Kidney epithelial cell (primary cell): ENCODE measurements at regions not wholly inside any gene's neighbourhood (a gene's known extent, or its start where the extent isn't known, plus 50 kb on each side); places are given as distances from the start of the nearest gene placed in this dataset.
A peak's percentile ranks its signal among the peaks of the same experiment; 100 is the strongest.
"Not testable (repeated sequence)": the region's sequence is repeated elsewhere in the genome, so short reads cannot be mapped to it uniquely, and the experiment has no call there.

Experiments used
- DNase-seq: peaks from one replicate; pipeline ENCODE4 v3.0.0-alpha.2; 2010; ENCODE audit warnings: low read depth
- H3K27me3 ChIP-seq: 2 replicates; pipeline ENCODE4 v1.6.0; 2011; ENCODE audit warnings: low read length; ENCODE audit not compliant: control insufficient read depth, insufficient read depth
- H3K36me3 ChIP-seq: 2 replicates; pipeline ENCODE4 v1.5.1; 2011; ENCODE audit warnings: low read length; ENCODE audit not compliant: control insufficient read depth, insufficient read depth
- H3K4me3 ChIP-seq: 2 replicates; pipeline ENCODE4 v1.5.1; 2011; ENCODE audit warnings: low read depth, mild to moderate bottlenecking, control low read depth, low read length
- TF ChIP-seq, protein P1 (sequence below): IDR thresholded peaks from 2 replicates; pipeline ENCODE4 v1.5.1; 2011; ENCODE audit warnings: mild to moderate bottlenecking, moderate library complexity, low read length, control low read depth, inconsistent platforms; ENCODE audit not compliant: insufficient read depth, poor library complexity, severe bottlenecking

DNA sequence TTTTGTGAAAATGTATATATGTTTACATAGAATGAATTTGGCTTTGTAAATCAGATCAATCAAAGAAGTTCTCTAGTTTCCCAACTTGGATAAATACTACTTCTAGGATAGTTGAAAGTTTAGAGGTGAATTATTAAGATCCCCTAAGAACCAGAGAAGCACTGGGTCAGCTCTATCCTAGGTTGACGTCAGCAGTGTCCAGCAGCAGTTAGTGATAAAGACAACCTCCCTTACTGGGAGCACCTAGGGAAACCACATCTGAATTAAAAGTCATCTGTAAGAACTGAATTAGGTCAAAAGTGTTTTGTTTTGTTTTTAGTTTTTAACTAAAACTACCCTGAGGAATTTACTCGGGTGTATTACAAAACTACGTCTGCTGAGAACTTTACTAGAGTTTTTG, 178.0 kb downstream of the POLR1F start:
- DNase-seq, result no peak
- no peaks in the 10 kb centered on the region for H3K36me3 ChIP-seq
- no peak overlapping the region for H3K4me3 ChIP-seq
- TF ChIP-seq, protein P1, sequence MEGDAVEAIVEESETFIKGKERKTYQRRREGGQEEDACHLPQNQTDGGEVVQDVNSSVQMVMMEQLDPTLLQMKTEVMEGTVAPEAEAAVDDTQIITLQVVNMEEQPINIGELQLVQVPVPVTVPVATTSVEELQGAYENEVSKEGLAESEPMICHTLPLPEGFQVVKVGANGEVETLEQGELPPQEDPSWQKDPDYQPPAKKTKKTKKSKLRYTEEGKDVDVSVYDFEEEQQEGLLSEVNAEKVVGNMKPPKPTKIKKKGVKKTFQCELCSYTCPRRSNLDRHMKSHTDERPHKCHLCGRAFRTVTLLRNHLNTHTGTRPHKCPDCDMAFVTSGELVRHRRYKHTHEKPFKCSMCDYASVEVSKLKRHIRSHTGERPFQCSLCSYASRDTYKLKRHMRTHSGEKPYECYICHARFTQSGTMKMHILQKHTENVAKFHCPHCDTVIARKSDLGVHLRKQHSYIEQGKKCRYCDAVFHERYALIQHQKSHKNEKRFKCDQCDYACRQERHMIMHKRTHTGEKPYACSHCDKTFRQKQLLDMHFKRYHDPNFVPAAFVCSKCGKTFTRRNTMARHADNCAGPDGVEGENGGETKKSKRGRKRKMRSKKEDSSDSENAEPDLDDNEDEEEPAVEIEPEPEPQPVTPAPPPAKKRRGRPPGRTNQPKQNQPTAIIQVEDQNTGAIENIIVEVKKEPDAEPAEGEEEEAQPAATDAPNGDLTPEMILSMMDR, result no peak
- no peaks in the 10 kb centered on the region for H3K27me3 ChIP-seq

GRCh38 chr7:19530261-19530660, 178.6 kb downstream of the POLR1F start:
- DNase-seq, result no peak
- Histone ChIP-seq H3K27me3 (no peaks in the 10 kb centered on the region), H3K36me3 (no peaks in the 10 kb centered on the region), H3K4me3 (no peak overlapping the region)
- TF ChIP-seq, protein P1, result no peak

DNA sequence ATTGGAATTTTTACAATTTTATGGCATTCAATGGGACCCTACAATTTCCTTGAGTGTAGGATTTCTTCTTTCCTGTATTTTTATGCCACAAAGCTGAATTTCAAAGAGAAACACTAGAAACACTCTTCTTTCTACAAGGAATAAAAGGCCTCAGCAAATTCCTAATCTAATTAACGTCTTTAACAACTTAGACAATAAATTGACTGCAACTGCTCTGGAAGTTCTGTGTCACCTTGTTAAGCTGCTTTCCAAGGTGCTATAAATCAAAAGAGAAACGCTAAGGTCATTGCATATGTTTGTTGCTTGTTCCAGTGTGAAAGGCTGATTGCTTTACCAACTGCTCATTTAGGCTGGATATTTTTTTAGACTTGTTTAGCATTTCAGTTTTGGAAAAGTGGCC, 182.2 kb downstream of the POLR1F start:
- Histone ChIP-seq H3K27me3 (no peaks in the 10 kb centered on the region), H3K36me3 (no peaks in the 10 kb centered on the region), H3K4me3 (no peak overlapping the region)
- TF ChIP-seq, protein P1, result no peak
- no peak for DNase-seq

- DNase-seq, result peak; percentile 10
- TF ChIP-seq, protein P1, result no peak
Observed at GRCh38 chr7:19522486-19522885, 186.4 kb downstream of the POLR1F start.

GRCh38 chr7:19520392-19520791, 188.4 kb downstream of the POLR1F start:
- TF ChIP-seq, protein P1, result no peak
- DNase-seq, result no peak
- Histone ChIP-seq H3K27me3 (no peaks in the 10 kb centered on the region), H3K36me3 (no peaks in the 10 kb centered on the region), H3K4me3 (no peak overlapping the region)

More at GRCh38 chr7:19522486-19522885, 186.4 kb downstream of the POLR1F start:
- H3K27me3 ChIP-seq, result no peaks in the 10 kb centered on the region
- no peak overlapping the region for H3K4me3 ChIP-seq
- H3K36me3 ChIP-seq, result no peaks in the 10 kb centered on the region

- Histone ChIP-seq H3K4me3 (no peak overlapping the region), H3K36me3 (no peaks in the 10 kb centered on the region), H3K27me3 (no peaks in the 10 kb centered on the region)
- TF ChIP-seq, protein P1, result no peak
- DNase-seq, result no peak
Observed at GRCh38 chr7:19519443-19520021, 189.3 kb downstream of the POLR1F start.

GRCh38 chr7:19517546-19517945, 191.3 kb downstream of the POLR1F start:
- DNase-seq, H3K4me3 ChIP-seq, H3K27me3 ChIP-seq: not testable (repeated sequence)

More at GRCh38 chr7:19517546-19517945, 191.3 kb downstream of the POLR1F start:
- not testable (repeated sequence) for H3K36me3 ChIP-seq
